ENCODE measurements at regions not wholly inside any gene's neighbourhood (a gene's known extent, or its start where the extent isn't known, plus 50 kb on each side); places are given as distances from the start of the nearest gene placed in this dataset.

DNA sequence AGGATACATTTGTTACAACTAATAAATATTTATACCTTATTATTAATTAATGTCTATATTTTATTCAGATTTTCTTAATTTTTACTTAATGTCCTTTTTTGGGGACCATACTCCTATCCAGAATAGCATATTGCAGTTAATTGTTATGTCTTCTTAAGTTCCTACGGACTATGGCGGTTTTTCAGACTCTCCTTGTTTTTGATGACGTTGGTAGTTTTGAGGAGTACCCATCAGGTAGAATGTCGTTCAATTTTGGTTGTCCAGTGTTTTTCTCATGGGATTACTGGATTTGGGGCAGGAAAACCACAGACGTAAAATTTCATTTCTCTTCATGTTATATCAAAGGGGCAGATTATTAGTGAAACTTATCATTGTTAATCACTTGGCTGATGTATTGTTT, 223.7 kb downstream of the ISL1 start:
- no peaks in the 10 kb centered on the region for H3K27me3 ChIP-seq (ENCODE audit: control insufficient read depth, insufficient read depth, low read length)
- H3K27ac ChIP-seq (ENCODE audit: low read length): no peak overlapping the region
- ChIA-PET CTCF (no interaction called here), POLR2A (no interaction called here)
- no peaks in the 10 kb centered on the region for H3K4me1 ChIP-seq (ENCODE audit: control insufficient read depth, insufficient read depth, low read length)
- no peaks in the 10 kb centered on the region for H3K36me3 ChIP-seq (ENCODE audit: control insufficient read depth, insufficient read depth, low read length)
- H3K9me3 ChIP-seq (ENCODE audit: control insufficient read depth, insufficient read depth, low read depth, low read length): no peaks in the 10 kb centered on the region
- ATAC-seq (no peak), DNase-seq (ENCODE audit: low read depth, low spot score) (no peak)
- in situ Hi-C loops (cut with HindIII; ENCODE audit: low pct_unique_long_range_greater_than_20kb, low sequenced_read_pairs): no loop called here
- BruUV-seq (replicated peaks): no TSS peak
- no peak for TF ChIP-seq POLR2AphosphoS5 (IDR thresholded peaks at IDR 0.05; ENCODE audit: low read depth, low read length)
- TF ChIP-seq, protein P1, sequence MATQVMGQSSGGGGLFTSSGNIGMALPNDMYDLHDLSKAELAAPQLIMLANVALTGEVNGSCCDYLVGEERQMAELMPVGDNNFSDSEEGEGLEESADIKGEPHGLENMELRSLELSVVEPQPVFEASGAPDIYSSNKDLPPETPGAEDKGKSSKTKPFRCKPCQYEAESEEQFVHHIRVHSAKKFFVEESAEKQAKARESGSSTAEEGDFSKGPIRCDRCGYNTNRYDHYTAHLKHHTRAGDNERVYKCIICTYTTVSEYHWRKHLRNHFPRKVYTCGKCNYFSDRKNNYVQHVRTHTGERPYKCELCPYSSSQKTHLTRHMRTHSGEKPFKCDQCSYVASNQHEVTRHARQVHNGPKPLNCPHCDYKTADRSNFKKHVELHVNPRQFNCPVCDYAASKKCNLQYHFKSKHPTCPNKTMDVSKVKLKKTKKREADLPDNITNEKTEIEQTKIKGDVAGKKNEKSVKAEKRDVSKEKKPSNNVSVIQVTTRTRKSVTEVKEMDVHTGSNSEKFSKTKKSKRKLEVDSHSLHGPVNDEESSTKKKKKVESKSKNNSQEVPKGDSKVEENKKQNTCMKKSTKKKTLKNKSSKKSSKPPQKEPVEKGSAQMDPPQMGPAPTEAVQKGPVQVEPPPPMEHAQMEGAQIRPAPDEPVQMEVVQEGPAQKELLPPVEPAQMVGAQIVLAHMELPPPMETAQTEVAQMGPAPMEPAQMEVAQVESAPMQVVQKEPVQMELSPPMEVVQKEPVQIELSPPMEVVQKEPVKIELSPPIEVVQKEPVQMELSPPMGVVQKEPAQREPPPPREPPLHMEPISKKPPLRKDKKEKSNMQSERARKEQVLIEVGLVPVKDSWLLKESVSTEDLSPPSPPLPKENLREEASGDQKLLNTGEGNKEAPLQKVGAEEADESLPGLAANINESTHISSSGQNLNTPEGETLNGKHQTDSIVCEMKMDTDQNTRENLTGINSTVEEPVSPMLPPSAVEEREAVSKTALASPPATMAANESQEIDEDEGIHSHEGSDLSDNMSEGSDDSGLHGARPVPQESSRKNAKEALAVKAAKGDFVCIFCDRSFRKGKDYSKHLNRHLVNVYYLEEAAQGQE (IDR thresholded peaks at IDR 0.05; ENCODE audit: insufficient read depth in 1 of 2, low read depth in 2 of 2, low read length in 1 of 2): no peak
- TF ChIP-seq TCF7L2 (IDR thresholded peaks at IDR 0.05; ENCODE audit: low read depth, low read length): no peak
- TF ChIP-seq, protein P2, sequence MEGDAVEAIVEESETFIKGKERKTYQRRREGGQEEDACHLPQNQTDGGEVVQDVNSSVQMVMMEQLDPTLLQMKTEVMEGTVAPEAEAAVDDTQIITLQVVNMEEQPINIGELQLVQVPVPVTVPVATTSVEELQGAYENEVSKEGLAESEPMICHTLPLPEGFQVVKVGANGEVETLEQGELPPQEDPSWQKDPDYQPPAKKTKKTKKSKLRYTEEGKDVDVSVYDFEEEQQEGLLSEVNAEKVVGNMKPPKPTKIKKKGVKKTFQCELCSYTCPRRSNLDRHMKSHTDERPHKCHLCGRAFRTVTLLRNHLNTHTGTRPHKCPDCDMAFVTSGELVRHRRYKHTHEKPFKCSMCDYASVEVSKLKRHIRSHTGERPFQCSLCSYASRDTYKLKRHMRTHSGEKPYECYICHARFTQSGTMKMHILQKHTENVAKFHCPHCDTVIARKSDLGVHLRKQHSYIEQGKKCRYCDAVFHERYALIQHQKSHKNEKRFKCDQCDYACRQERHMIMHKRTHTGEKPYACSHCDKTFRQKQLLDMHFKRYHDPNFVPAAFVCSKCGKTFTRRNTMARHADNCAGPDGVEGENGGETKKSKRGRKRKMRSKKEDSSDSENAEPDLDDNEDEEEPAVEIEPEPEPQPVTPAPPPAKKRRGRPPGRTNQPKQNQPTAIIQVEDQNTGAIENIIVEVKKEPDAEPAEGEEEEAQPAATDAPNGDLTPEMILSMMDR (IDR thresholded peaks at IDR 0.05): no peak
- intact Hi-C loops (cut with micrococcal nuclease; ENCODE audit: unreplicated experiment): no loop called here
- no peak overlapping the region for H3K4me3 ChIP-seq (ENCODE audit: low read depth in 2 of 2, low read length in 2 of 2)

DNA sequence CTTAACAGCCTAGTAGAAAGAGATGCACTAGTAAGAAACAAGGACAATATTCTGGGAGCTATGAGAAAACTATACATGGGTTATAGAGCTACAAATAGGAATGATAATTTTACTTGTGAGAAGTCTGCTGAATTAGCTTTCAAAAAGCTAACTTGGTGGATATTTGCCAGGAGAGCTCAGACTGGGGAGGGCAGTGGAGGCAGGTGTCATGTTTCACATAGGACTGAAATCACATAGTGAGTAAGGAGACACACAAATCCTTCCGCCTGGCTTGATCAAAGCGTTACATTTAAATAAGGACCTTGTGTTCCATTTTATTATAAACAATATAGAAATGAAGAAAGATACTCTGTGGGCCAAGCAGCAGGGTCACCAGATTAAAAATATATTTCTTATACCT, 235.0 kb downstream of the ISL1 start:
- no TSS peak for BruUV-seq (replicated peaks)
- ATAC-seq: no peak

More for the DNA sequence above, 235.0 kb downstream of the ISL1 start:
- Histone ChIP-seq H3K4me1 (ENCODE audit: control insufficient read depth, insufficient read depth, low read length) (no peaks in the 10 kb centered on the region), H3K36me3 (ENCODE audit: control insufficient read depth, insufficient read depth, low read length) (no peaks in the 10 kb centered on the region), H3K4me3 (ENCODE audit: low read depth in 2 of 2, low read length in 2 of 2) (no peak overlapping the region), H3K27ac (ENCODE audit: low read length) (no peak overlapping the region), H3K9me3 (ENCODE audit: control insufficient read depth, insufficient read depth, low read depth, low read length) (no peaks in the 10 kb centered on the region), H3K27me3 (ENCODE audit: control insufficient read depth, insufficient read depth, low read length) (no peaks in the 10 kb centered on the region)
- no peak for TF ChIP-seq POLR2AphosphoS5 (IDR thresholded peaks at IDR 0.05; ENCODE audit: low read depth, low read length)
- TF ChIP-seq, protein P1 (IDR thresholded peaks at IDR 0.05; ENCODE audit: insufficient read depth in 1 of 2, low read depth in 2 of 2, low read length in 1 of 2): no peak
- TF ChIP-seq TCF7L2 (IDR thresholded peaks at IDR 0.05; ENCODE audit: low read depth, low read length): no peak
- TF ChIP-seq SIN3A (IDR thresholded peaks at IDR 0.05; ENCODE audit: borderline replicate concordance, insufficient read depth, low read depth, low read length): no peak
- TF ChIP-seq, protein P2 (IDR thresholded peaks at IDR 0.05): no peak
- in situ Hi-C loops (cut with HindIII; ENCODE audit: low pct_unique_long_range_greater_than_20kb, low sequenced_read_pairs): no loop called here
- ChIA-PET CTCF (no interaction called here), POLR2A (no interaction called here)
- intact Hi-C loops (cut with micrococcal nuclease; ENCODE audit: unreplicated experiment): no loop called here
- DNase-seq (ENCODE audit: low read depth, low spot score): no peak

All from Panc1 (cell line).